ENCODE measurements at regions not wholly inside any gene's neighbourhood (a gene's known extent, or its start where the extent isn't known, plus 50 kb on each side); places are given as distances from the start of the nearest gene placed in this dataset.

- H3K9ac ChIP-seq (ENCODE audit: low read depth in 1 of 3, low read length in 3 of 3) = no peak overlapping the region
- no peak overlapping the region for H3K27ac ChIP-seq (ENCODE audit: low read depth, low read length)
- H3K4me1 ChIP-seq (ENCODE audit: control insufficient read depth in 3 of 3, insufficient read depth in 3 of 3, low read length in 3 of 3) = no peaks in the 10 kb centered on the region
- H3K27me3 ChIP-seq (ENCODE audit: control insufficient read depth in 3 of 3, insufficient read depth in 3 of 3, low read length in 3 of 3) = peaks cover 7 to 41% (median 38%) of the 10 kb centered on the region in 3 donors
- peaks cover 0 to 3% (median 3%) of the 10 kb centered on the region in 3 donors for H3K9me3 ChIP-seq (ENCODE audit: control insufficient read depth in 3 of 3, low read length in 3 of 3)
- H3K36me3 ChIP-seq (ENCODE audit: control insufficient read depth in 3 of 3, insufficient read depth in 3 of 3, low read length in 3 of 3) = no peaks in the 10 kb centered on the region
- H3K4me3 ChIP-seq (ENCODE audit: low read length in 3 of 3) = no peak overlapping the region
Measured at GRCh38 chr9:135332516-135332915, 147.1 kb upstream of the PPP1R26 start.

- Histone ChIP-seq H3K27ac (ENCODE audit: low read depth, low read length) (no peak overlapping the region), H3K9ac (ENCODE audit: low read depth in 1 of 3, low read length in 3 of 3) (no peak overlapping the region), H3K27me3 (ENCODE audit: control insufficient read depth in 3 of 3, insufficient read depth in 3 of 3, low read length in 3 of 3) (peaks cover 8 to 45% (median 35%) of the 10 kb centered on the region in 3 donors)
Measured at GRCh38 chr9:135332979-135333748, 146.4 kb upstream of the PPP1R26 start.

GRCh38 chr9:135334953-135335460, 144.6 kb upstream of the PPP1R26 start:
- no peaks in the 10 kb centered on the region for H3K9me3 ChIP-seq (ENCODE audit: control insufficient read depth in 3 of 3, low read length in 3 of 3)
- H3K27ac ChIP-seq (ENCODE audit: low read depth, low read length) = no peak overlapping the region
- no peaks in the 10 kb centered on the region for H3K4me1 ChIP-seq (ENCODE audit: control insufficient read depth in 3 of 3, insufficient read depth in 3 of 3, low read length in 3 of 3)
- no peak overlapping the region for H3K4me3 ChIP-seq (ENCODE audit: low read length in 3 of 3)
- no peak overlapping the region for H3K9ac ChIP-seq (ENCODE audit: low read depth in 1 of 3, low read length in 3 of 3)
- H3K27me3 ChIP-seq (ENCODE audit: control insufficient read depth in 3 of 3, insufficient read depth in 3 of 3, low read length in 3 of 3) = peaks cover 15 to 51% (median 34%) of the 10 kb centered on the region in 3 donors
- H3K36me3 ChIP-seq (ENCODE audit: control insufficient read depth in 3 of 3, insufficient read depth in 3 of 3, low read length in 3 of 3) = no peaks in the 10 kb centered on the region

More at GRCh38 chr9:135332979-135333748, 146.4 kb upstream of the PPP1R26 start:
- Histone ChIP-seq H3K9me3 (ENCODE audit: control insufficient read depth in 3 of 3, low read length in 3 of 3) (no peaks in the 10 kb centered on the region), H3K36me3 (ENCODE audit: control insufficient read depth in 3 of 3, insufficient read depth in 3 of 3, low read length in 3 of 3) (no peaks in the 10 kb centered on the region), H3K4me1 (ENCODE audit: control insufficient read depth in 3 of 3, insufficient read depth in 3 of 3, low read length in 3 of 3) (no peaks in the 10 kb centered on the region), H3K4me3 (ENCODE audit: low read length in 3 of 3) (no peak overlapping the region)

- Histone ChIP-seq H3K27me3 (ENCODE audit: control insufficient read depth in 3 of 3, insufficient read depth in 3 of 3, low read length in 3 of 3) (peaks cover 16 to 47% (median 30%) of the 10 kb centered on the region in 3 donors), H3K4me1 (ENCODE audit: control insufficient read depth in 3 of 3, insufficient read depth in 3 of 3, low read length in 3 of 3) (peaks cover 0 to 3% (median 0%) of the 10 kb centered on the region in 3 donors), H3K4me3 (ENCODE audit: low read length in 3 of 3) (no peak overlapping the region), H3K27ac (ENCODE audit: low read depth, low read length) (no peak overlapping the region), H3K9me3 (ENCODE audit: control insufficient read depth in 3 of 3, low read length in 3 of 3) (no peaks in the 10 kb centered on the region), H3K9ac (ENCODE audit: low read depth in 1 of 3, low read length in 3 of 3) (no peak overlapping the region), H3K36me3 (ENCODE audit: control insufficient read depth in 3 of 3, insufficient read depth in 3 of 3, low read length in 3 of 3) (no peaks in the 10 kb centered on the region)
Measured at GRCh38 chr9:135335691-135336181, 143.8 kb upstream of the PPP1R26 start.

- no peak overlapping the region for H3K4me3 ChIP-seq (ENCODE audit: low read length in 3 of 3)
- no peaks in the 10 kb centered on the region for H3K9me3 ChIP-seq (ENCODE audit: control insufficient read depth in 3 of 3, low read length in 3 of 3)
- no peak overlapping the region for H3K27ac ChIP-seq (ENCODE audit: low read depth, low read length)
- H3K36me3 ChIP-seq (ENCODE audit: control insufficient read depth in 3 of 3, insufficient read depth in 3 of 3, low read length in 3 of 3) = no peaks in the 10 kb centered on the region
- H3K27me3 ChIP-seq (ENCODE audit: control insufficient read depth in 3 of 3, insufficient read depth in 3 of 3, low read length in 3 of 3) = peaks cover 23 to 43% (median 34%) of the 10 kb centered on the region in 3 donors
- peaks cover 0 to 3% (median 0%) of the 10 kb centered on the region in 3 donors for H3K4me1 ChIP-seq (ENCODE audit: control insufficient read depth in 3 of 3, insufficient read depth in 3 of 3, low read length in 3 of 3)
- H3K9ac ChIP-seq (ENCODE audit: low read depth in 1 of 3, low read length in 3 of 3) = no peak overlapping the region
Measured at GRCh38 chr9:135336722-135337527, 142.7 kb upstream of the PPP1R26 start.

GRCh38 chr9:135338546-135338945, 141.0 kb upstream of the PPP1R26 start:
- Histone ChIP-seq H3K27ac (ENCODE audit: low read depth, low read length) (no peak overlapping the region), H3K9ac (ENCODE audit: low read depth in 1 of 3, low read length in 3 of 3) (no peak overlapping the region), H3K4me3 (ENCODE audit: low read length in 3 of 3) (no peak overlapping the region), H3K4me1 (ENCODE audit: control insufficient read depth in 3 of 3, insufficient read depth in 3 of 3, low read length in 3 of 3) (peaks cover 0 to 3% (median 0%) of the 10 kb centered on the region in 3 donors), H3K9me3 (ENCODE audit: control insufficient read depth in 3 of 3, low read length in 3 of 3) (no peaks in the 10 kb centered on the region), H3K27me3 (ENCODE audit: control insufficient read depth in 3 of 3, insufficient read depth in 3 of 3, low read length in 3 of 3) (peaks cover 29 to 56% (median 45%) of the 10 kb centered on the region in 3 donors), H3K36me3 (ENCODE audit: control insufficient read depth in 3 of 3, insufficient read depth in 3 of 3, low read length in 3 of 3) (no peaks in the 10 kb centered on the region)

- Histone ChIP-seq H3K9ac (ENCODE audit: low read depth in 1 of 3, low read length in 3 of 3) (no peak overlapping the region), H3K4me3 (ENCODE audit: low read length in 3 of 3) (no peak overlapping the region), H3K27me3 (ENCODE audit: control insufficient read depth in 3 of 3, insufficient read depth in 3 of 3, low read length in 3 of 3) (peaks cover 37 to 64% (median 54%) of the 10 kb centered on the region in 3 donors), H3K36me3 (ENCODE audit: control insufficient read depth in 3 of 3, insufficient read depth in 3 of 3, low read length in 3 of 3) (no peaks in the 10 kb centered on the region), H3K9me3 (ENCODE audit: control insufficient read depth in 3 of 3, low read length in 3 of 3) (no peaks in the 10 kb centered on the region), H3K4me1 (ENCODE audit: control insufficient read depth in 3 of 3, insufficient read depth in 3 of 3, low read length in 3 of 3) (peaks cover 0 to 3% (median 0%) of the 10 kb centered on the region in 3 donors), H3K27ac (ENCODE audit: low read depth, low read length) (no peak overlapping the region)
Measured at GRCh38 chr9:135339378-135339973, 140.1 kb upstream of the PPP1R26 start.

GRCh38 chr9:135340143-135340655, 139.4 kb upstream of the PPP1R26 start:
- Histone ChIP-seq H3K9ac (ENCODE audit: low read depth in 1 of 3, low read length in 3 of 3) (no peak overlapping the region), H3K4me1 (ENCODE audit: control insufficient read depth in 3 of 3, insufficient read depth in 3 of 3, low read length in 3 of 3) (peaks cover 0 to 3% (median 0%) of the 10 kb centered on the region in 3 donors), H3K9me3 (ENCODE audit: control insufficient read depth in 3 of 3, low read length in 3 of 3) (no peaks in the 10 kb centered on the region), H3K4me3 (ENCODE audit: low read length in 3 of 3) (no peak overlapping the region), H3K36me3 (ENCODE audit: control insufficient read depth in 3 of 3, insufficient read depth in 3 of 3, low read length in 3 of 3) (no peaks in the 10 kb centered on the region), H3K27me3 (ENCODE audit: control insufficient read depth in 3 of 3, insufficient read depth in 3 of 3, low read length in 3 of 3) (peaks cover 43 to 71% (median 61%) of the 10 kb centered on the region in 3 donors), H3K27ac (ENCODE audit: low read depth, low read length) (no peak overlapping the region)

- H3K27ac ChIP-seq (ENCODE audit: low read depth, low read length) = no peak overlapping the region
- H3K36me3 ChIP-seq (ENCODE audit: control insufficient read depth in 3 of 3, insufficient read depth in 3 of 3, low read length in 3 of 3) = no peaks in the 10 kb centered on the region
- H3K27me3 ChIP-seq (ENCODE audit: control insufficient read depth in 3 of 3, insufficient read depth in 3 of 3, low read length in 3 of 3) = peaks cover 49 to 78% (median 68%) of the 10 kb centered on the region in 3 donors
- H3K4me1 ChIP-seq (ENCODE audit: control insufficient read depth in 3 of 3, insufficient read depth in 3 of 3, low read length in 3 of 3) = peaks cover 0 to 3% (median 0%) of the 10 kb centered on the region in 3 donors
- H3K9ac ChIP-seq (ENCODE audit: low read depth in 1 of 3, low read length in 3 of 3) = no peak overlapping the region
- no peaks in the 10 kb centered on the region for H3K9me3 ChIP-seq (ENCODE audit: control insufficient read depth in 3 of 3, low read length in 3 of 3)
- no peak overlapping the region for H3K4me3 ChIP-seq (ENCODE audit: low read length in 3 of 3)
Measured at GRCh38 chr9:135340726-135341475, 138.7 kb upstream of the PPP1R26 start.
